ENCODE measurements at regions not wholly inside any gene's neighbourhood (a gene's known extent, or its start where the extent isn't known, plus 50 kb on each side); places are given as distances from the start of the nearest gene placed in this dataset.
"Not testable (repeated sequence)": the region's sequence is repeated elsewhere in the genome, so short reads cannot be mapped to it uniquely, and the experiment has no call there.

DNA sequence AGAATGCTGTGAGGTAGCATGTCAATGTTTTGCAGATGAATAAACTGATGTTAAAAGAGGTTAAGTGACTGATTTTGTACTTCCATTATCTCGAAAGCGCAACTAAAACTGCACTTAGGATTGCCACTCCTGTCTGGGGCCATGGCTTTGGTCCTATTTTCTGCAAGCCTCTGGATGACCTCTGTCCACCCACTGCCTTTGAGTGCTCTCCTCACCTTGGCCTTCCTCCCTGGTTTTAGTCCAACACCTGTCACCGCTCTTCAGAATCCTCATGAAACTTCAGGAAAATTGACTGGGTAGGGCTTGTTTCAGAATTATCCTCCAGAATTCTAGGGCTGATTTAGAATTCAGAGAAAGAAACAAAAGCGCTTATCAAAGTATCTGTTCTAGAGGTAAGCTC is 51.1 kb upstream of the HNMT start (continued):
- TF ChIP-seq, protein P1, sequence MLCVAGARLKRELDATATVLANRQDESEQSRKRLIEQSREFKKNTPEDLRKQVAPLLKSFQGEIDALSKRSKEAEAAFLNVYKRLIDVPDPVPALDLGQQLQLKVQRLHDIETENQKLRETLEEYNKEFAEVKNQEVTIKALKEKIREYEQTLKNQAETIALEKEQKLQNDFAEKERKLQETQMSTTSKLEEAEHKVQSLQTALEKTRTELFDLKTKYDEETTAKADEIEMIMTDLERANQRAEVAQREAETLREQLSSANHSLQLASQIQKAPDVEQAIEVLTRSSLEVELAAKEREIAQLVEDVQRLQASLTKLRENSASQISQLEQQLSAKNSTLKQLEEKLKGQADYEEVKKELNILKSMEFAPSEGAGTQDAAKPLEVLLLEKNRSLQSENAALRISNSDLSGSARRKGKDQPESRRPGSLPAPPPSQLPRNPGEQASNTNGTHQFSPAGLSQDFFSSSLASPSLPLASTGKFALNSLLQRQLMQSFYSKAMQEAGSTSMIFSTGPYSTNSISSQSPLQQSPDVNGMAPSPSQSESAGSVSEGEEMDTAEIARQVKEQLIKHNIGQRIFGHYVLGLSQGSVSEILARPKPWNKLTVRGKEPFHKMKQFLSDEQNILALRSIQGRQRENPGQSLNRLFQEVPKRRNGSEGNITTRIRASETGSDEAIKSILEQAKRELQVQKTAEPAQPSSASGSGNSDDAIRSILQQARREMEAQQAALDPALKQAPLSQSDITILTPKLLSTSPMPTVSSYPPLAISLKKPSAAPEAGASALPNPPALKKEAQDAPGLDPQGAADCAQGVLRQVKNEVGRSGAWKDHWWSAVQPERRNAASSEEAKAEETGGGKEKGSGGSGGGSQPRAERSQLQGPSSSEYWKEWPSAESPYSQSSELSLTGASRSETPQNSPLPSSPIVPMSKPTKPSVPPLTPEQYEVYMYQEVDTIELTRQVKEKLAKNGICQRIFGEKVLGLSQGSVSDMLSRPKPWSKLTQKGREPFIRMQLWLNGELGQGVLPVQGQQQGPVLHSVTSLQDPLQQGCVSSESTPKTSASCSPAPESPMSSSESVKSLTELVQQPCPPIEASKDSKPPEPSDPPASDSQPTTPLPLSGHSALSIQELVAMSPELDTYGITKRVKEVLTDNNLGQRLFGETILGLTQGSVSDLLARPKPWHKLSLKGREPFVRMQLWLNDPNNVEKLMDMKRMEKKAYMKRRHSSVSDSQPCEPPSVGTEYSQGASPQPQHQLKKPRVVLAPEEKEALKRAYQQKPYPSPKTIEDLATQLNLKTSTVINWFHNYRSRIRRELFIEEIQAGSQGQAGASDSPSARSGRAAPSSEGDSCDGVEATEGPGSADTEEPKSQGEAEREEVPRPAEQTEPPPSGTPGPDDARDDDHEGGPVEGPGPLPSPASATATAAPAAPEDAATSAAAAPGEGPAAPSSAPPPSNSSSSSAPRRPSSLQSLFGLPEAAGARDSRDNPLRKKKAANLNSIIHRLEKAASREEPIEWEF (IDR thresholded peaks at IDR 0.05; ENCODE audit: insufficient replicate concordance, low read depth, low read length) = no peak

GRCh38 chr2:137913648-137914047 is 50.6 kb upstream of the HNMT start:
- H3K9ac ChIP-seq (ENCODE audit: control insufficient read depth, insufficient read depth, low read length); H3K27me3 ChIP-seq (replicated peaks in 1 of 2; ENCODE audit: control insufficient read depth in 2 of 2, insufficient read depth in 2 of 2, low read length in 1 of 2); FAIRE-seq; ATAC-seq; DNase-seq (ENCODE audit: low read depth, low spot score); H4K20me1 ChIP-seq (ENCODE audit: control insufficient read depth, insufficient read depth); BruUV-seq (replicated peaks); H3K27ac ChIP-seq (ENCODE audit: control insufficient read depth, insufficient read depth); H3K9me3 ChIP-seq (replicated peaks; ENCODE audit: control insufficient read depth, insufficient read depth, low read length); H3K79me2 ChIP-seq (ENCODE audit: control insufficient read depth, insufficient read depth, low read length); H2AFZ ChIP-seq (ENCODE audit: control insufficient read depth, low read depth, low read length); H3K4me2 ChIP-seq (ENCODE audit: control insufficient read depth, insufficient read depth); H3K36me3 ChIP-seq (ENCODE audit: control insufficient read depth in 2 of 2, insufficient read depth in 2 of 2, low read length in 1 of 2); H3K4me3 ChIP-seq; H3K4me1 ChIP-seq (ENCODE audit: control insufficient read depth, insufficient read depth, low read length); POLR2A ChIA-PET: not testable (repeated sequence)
- ChIA-PET RAD21 (ENCODE audit: unreplicated experiment) (interaction anchor here (1.3 to 3.8 kb wide), 2 partner anchors 176 to 914 kb away, joined by 3 to 21 read pairs; no protein-coding TSS in a partner anchor), SMC1A (ENCODE audit: uncharacterized antibody, unreplicated experiment) (interaction anchor here (0.6 to 4.8 kb wide), 5 partner anchors 24 to 873 kb away, joined by 3 to 40 read pairs (median 12); no protein-coding TSS in a partner anchor), CTCF (interaction anchor here (0.6 to 5.9 kb wide), 8 partner anchors 9 to 913 kb away, joined by 3 to 71 read pairs (median 5); no protein-coding TSS in a partner anchor)
- 0% methylated on average over 2 of the region's 2 CpGs for WGBS (ENCODE audit: insufficient coverage, insufficient replicate concordance, low lambda C conversion rate, missing lambda C conversion rate)
- in situ Hi-C loops (cut with MboI) (loop anchor here (5.0 to 10.0 kb wide), 3 partner anchors 171 to 914 kb away; no protein-coding TSS in a partner anchor), intact Hi-C loops (cut with micrococcal nuclease; ENCODE audit: unreplicated experiment) (loop anchor here (10.0 kb wide), 1 partner anchor 351 kb away; no protein-coding TSS in a partner anchor)
